CD14-positive monocyte (primary cell): ENCODE measurements at regions not wholly inside any gene's neighbourhood (a gene's known extent, or its start where the extent isn't known, plus 50 kb on each side); places are given as distances from the start of the nearest gene placed in this dataset.

ENCODE experiments used
- DNase-seq, 3 donors: peaks; one replicate each; pipeline ENCODE4 v3.0.0-alpha.2; 2011 to 2022
- H2AFZ ChIP-seq: 2 replicates; pipeline ENCODE4 v1.6.0; 2012; ENCODE audit warnings: mild to moderate bottlenecking, low read depth, low read length, inconsistent platforms; ENCODE audit not compliant: insufficient read depth, poor library complexity, severe bottlenecking
- H3K27ac ChIP-seq, 2 donors: 1 replicate in 1 of 2; 2 replicates in 1 of 2; pipeline ENCODE4 v1.5.1; 2012 to 2013; ENCODE audit warnings: low read length in 2 of 2, control low read depth in 1 of 2, inconsistent platforms in 1 of 2, low read depth in 1 of 2, mild to moderate bottlenecking in 1 of 2
- H3K27me3 ChIP-seq, 2 donors: one replicate each; pipeline versions ENCODE4 v1.6.0 to v1.6.1; 2011 to 2013; ENCODE audit warnings: low read length in 2 of 2; ENCODE audit not compliant: control insufficient read depth in 2 of 2, insufficient read depth in 2 of 2
- H3K36me3 ChIP-seq, 2 donors: replicated peaks in 1 of 2; 1 replicate in 1 of 2; 2 replicates in 1 of 2; pipeline versions ENCODE4 v1.5.1 to v1.6.1; 2012 to 2013; ENCODE audit warnings: low read length in 2 of 2, control low read depth in 1 of 2, inconsistent platforms in 1 of 2, mild to moderate bottlenecking in 1 of 2; ENCODE audit not compliant: insufficient read depth in 2 of 2, control insufficient read depth in 1 of 2
- H3K4me1 ChIP-seq, 2 donors: 1 replicate in 1 of 2; 2 replicates in 1 of 2; pipeline versions ENCODE4 v1.5.1 to v1.6.1; 2012 to 2013; ENCODE audit warnings: low read length in 2 of 2, control low read depth in 1 of 2, inconsistent platforms in 1 of 2, mild to moderate bottlenecking in 1 of 2, moderate library complexity in 1 of 2; ENCODE audit not compliant: insufficient read depth in 2 of 2, control insufficient read depth in 1 of 2
- H3K4me2 ChIP-seq: replicated peaks from 2 replicates; pipeline ENCODE3; 2012; ENCODE audit warnings: low read length, moderate library complexity, mild to moderate bottlenecking; ENCODE audit not compliant: poor library complexity, severe bottlenecking; ENCODE audit errors: extremely low read depth
- H3K4me3 ChIP-seq, 3 experiments: fragments of 200-600 bp in 1 of 3; sonication (generic) in 1 of 3; replicated peaks in 1 of 3; 1 replicate in 2 of 3; 2 replicates in 1 of 3; pipeline ENCODE4 v1.5.1; 2011 to 2013; ENCODE audit warnings: low read length in 3 of 3, mild to moderate bottlenecking in 3 of 3, control low read depth in 2 of 3, low read depth in 2 of 3, inconsistent platforms in 1 of 3, moderate library complexity in 1 of 3
- H3K79me2 ChIP-seq: 2 replicates; pipeline ENCODE4 v1.6.0; 2012; ENCODE audit warnings: mild to moderate bottlenecking, control low read depth, inconsistent platforms, low read length, moderate library complexity; ENCODE audit not compliant: insufficient read depth
- H3K9ac ChIP-seq: 2 replicates; pipeline ENCODE4 v1.6.0; 2017; ENCODE audit warnings: low read length, mild to moderate bottlenecking; ENCODE audit not compliant: insufficient read depth, poor library complexity, severe bottlenecking
- H3K9me3 ChIP-seq, 2 donors: replicated peaks in 1 of 2; 1 replicate in 1 of 2; 2 replicates in 1 of 2; pipeline versions ENCODE4 v1.5.1 to v1.6.1; 2012 to 2013; ENCODE audit warnings: low read length in 2 of 2, control low read depth in 1 of 2; ENCODE audit not compliant: control insufficient read depth in 1 of 2, insufficient read depth in 1 of 2
- H4K20me1 ChIP-seq: 2 replicates; pipeline ENCODE4 v1.6.0; 2012; ENCODE audit warnings: mild to moderate bottlenecking, low read length, control low read depth, moderate library complexity; ENCODE audit not compliant: insufficient read depth
- H3K27ac Mint-ChIP-seq, 7 donors: one replicate each; pipeline ENCODE4 v1.8.0; 2020; ENCODE audit warnings: mild to moderate bottlenecking in 7 of 7, mixed read lengths in 7 of 7, moderate library complexity in 6 of 7, inconsistent platforms in 2 of 7
- H3K27me3 Mint-ChIP-seq, 3 donors: one replicate each; pipeline ENCODE4 v1.8.0; 2021 to 2022; ENCODE audit warnings: low read depth in 3 of 3, mild to moderate bottlenecking in 3 of 3, mixed read lengths in 3 of 3, moderate library complexity in 3 of 3, inconsistent platforms in 1 of 3
- H3K36me3 Mint-ChIP-seq, 2 donors: one replicate each; pipeline ENCODE4 v1.8.0; 2020; ENCODE audit warnings: mixed read lengths in 2 of 2, inconsistent platforms in 1 of 2, mild to moderate bottlenecking in 1 of 2
- H3K4me1 Mint-ChIP-seq: one replicate; pipeline ENCODE4 v1.8.0; 2020; ENCODE audit warnings: mild to moderate bottlenecking, mixed read lengths
- H3K4me3 Mint-ChIP-seq, 2 donors: one replicate each; pipeline ENCODE4 v1.8.0; 2020; ENCODE audit warnings: mild to moderate bottlenecking in 2 of 2, mixed read lengths in 2 of 2, moderate library complexity in 1 of 2
- H3K9me3 Mint-ChIP-seq, 7 donors: one replicate each; pipeline ENCODE4 v1.8.0; 2020 to 2022; ENCODE audit warnings: mixed read lengths in 7 of 7, mild to moderate bottlenecking in 6 of 7, moderate library complexity in 6 of 7, inconsistent platforms in 2 of 7
- CTCF ChIP-seq: fragments of 200-600 bp; IDR thresholded peaks from one replicate; pipeline ENCODE4 v1.8.0; 2022; ENCODE audit warnings: antibody characterized with exemption, mild to moderate bottlenecking
- WGBS: methylation state at CpG from one replicate; pipeline ENCODE4 v1.1.5; 2013; ENCODE audit warnings: missing lambda C conversion rate; ENCODE audit not compliant: insufficient coverage; 5-methylcytosine and 5-hydroxymethylcytosine counted together
- intact Hi-C, 2 donors: fragments of 100-400 bp; cut with micrococcal nuclease; formaldehyde crosslinking; loops; one replicate each; pipeline versions ENCODE4 v1.15.0 to v1.15.1; 2023

- H3K9me3 Mint-ChIP-seq, result peaks cover 5 to 17% (median 6%) of the 10 kb centered on the region in 7 donors
- Histone ChIP-seq H3K4me1 (no peaks in the 10 kb centered on the region), H3K36me3 (no peaks in the 10 kb centered on the region), H3K9ac (no peak overlapping the region), H3K27ac (no peak overlapping the region), H3K4me3 (no peak overlapping the region), H3K79me2 (no peaks in the 10 kb centered on the region), H2AFZ (no peak overlapping the region), H4K20me1 (no peaks in the 10 kb centered on the region), H3K9me3 (peaks cover 3 to 20% of the 10 kb centered on the region in 2 donors), H3K4me2 (no peak overlapping the region), H3K27me3 (no peaks in the 10 kb centered on the region)
- H3K4me3 Mint-ChIP-seq, result no peak overlapping the region
- no peak overlapping the region for H3K27ac Mint-ChIP-seq
- no peak for TF ChIP-seq CTCF
- H3K27me3 Mint-ChIP-seq, result no peaks in the 10 kb centered on the region
- no peaks in the 10 kb centered on the region for H3K36me3 Mint-ChIP-seq
- no peak for DNase-seq
- WGBS, result no CpG with 5 or more reads among the region's 3 CpGs
- no peaks in the 10 kb centered on the region for H3K4me1 Mint-ChIP-seq
- intact Hi-C loops, result no loop called here
Observed at GRCh38 chr1:69413129-69413528, 154.6 kb upstream of the LRRC7 start.

GRCh38 chr1:69414574-69414973 lies 153.1 kb upstream of the LRRC7 start:
- intact Hi-C loops, result no loop called here
- Histone ChIP-seq H3K36me3 (no peaks in the 10 kb centered on the region), H3K4me3 (no peak overlapping the region), H3K27me3 (no peaks in the 10 kb centered on the region), H3K9ac (no peak overlapping the region), H3K27ac (no peak overlapping the region), H3K79me2 (no peaks in the 10 kb centered on the region), H2AFZ (no peak overlapping the region), H4K20me1 (no peaks in the 10 kb centered on the region), H3K4me1 (no peaks in the 10 kb centered on the region), H3K9me3 (peaks cover 3 to 11% of the 10 kb centered on the region in 2 donors), H3K4me2 (no peak overlapping the region)
- no peak for TF ChIP-seq CTCF
- Mint-ChIP-seq H3K4me3 (no peak overlapping the region), H3K27me3 (no peaks in the 10 kb centered on the region), H3K9me3 (peaks cover 3 to 14% (median 8%) of the 10 kb centered on the region in 7 donors), H3K27ac (no peak overlapping the region), H3K4me1 (no peaks in the 10 kb centered on the region), H3K36me3 (no peaks in the 10 kb centered on the region)
- no CpG with 5 or more reads among the region's 1 CpG for WGBS
- DNase-seq, result no peak
